Mucosa of stomach (tissue), 1 donor: ENCODE measurements at regions not wholly inside any gene's neighbourhood (a gene's known extent, or its start where the extent isn't known, plus 50 kb on each side); places are given as distances from the start of the nearest gene placed in this dataset.
"Not testable (repeated sequence)": the region's sequence is repeated elsewhere in the genome, so short reads cannot be mapped to it uniquely, and the experiment has no call there.

Source experiments
- H3K27me3 ChIP-seq: one replicate; pipeline ENCODE4 v1.7.0; 2013; ENCODE audit warnings: mild to moderate bottlenecking, low read length; ENCODE audit not compliant: control insufficient read depth, insufficient read depth
- H3K36me3 ChIP-seq: one replicate; pipeline ENCODE4 v1.7.0; 2013; ENCODE audit warnings: low read length; ENCODE audit not compliant: control insufficient read depth, insufficient read depth
- H3K4me1 ChIP-seq: one replicate; pipeline ENCODE4 v1.7.0; 2013; ENCODE audit warnings: mild to moderate bottlenecking, low read length; ENCODE audit not compliant: control insufficient read depth, insufficient read depth
- H3K4me3 ChIP-seq: one replicate; pipeline ENCODE4 v1.7.0; 2013; ENCODE audit warnings: low read length
- H3K9ac ChIP-seq: one replicate; pipeline ENCODE4 v1.7.0; 2013; ENCODE audit warnings: mild to moderate bottlenecking, low read length, moderate library complexity
- H3K9me3 ChIP-seq: one replicate; pipeline ENCODE4 v1.7.0; 2013; ENCODE audit warnings: mild to moderate bottlenecking, low read length, moderate library complexity; ENCODE audit not compliant: control insufficient read depth
- donor health status: Pancreatic carcinoma.

DNA sequence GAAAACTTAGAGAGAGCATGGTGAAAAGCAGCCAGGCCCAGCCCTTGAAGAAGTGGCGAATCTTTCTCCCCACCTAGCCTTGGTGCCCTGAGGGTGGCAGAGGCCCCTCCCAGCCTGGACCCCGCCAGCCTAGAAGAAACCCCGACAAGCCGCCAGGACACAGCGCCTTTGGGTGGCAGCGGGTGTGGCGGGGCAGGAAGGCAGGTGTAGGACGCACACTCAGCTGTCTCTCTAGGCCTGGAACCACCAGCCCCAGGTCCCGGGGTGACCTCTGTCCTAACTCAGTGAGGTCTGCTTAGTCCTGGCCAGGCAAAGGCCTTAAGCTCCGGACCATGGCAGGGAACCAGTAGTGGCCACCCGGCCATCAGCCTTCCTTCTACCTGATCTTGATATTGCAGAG lies 178.3 kb downstream of the BARX1 start:
- no peaks in the 10 kb centered on the region for H3K27me3 ChIP-seq
- H3K9me3 ChIP-seq, result no peaks in the 10 kb centered on the region
- H3K36me3 ChIP-seq, result no peaks in the 10 kb centered on the region
- H3K9ac ChIP-seq, result no peak overlapping the region
- H3K4me1 ChIP-seq, result no peaks in the 10 kb centered on the region
- no peak overlapping the region for H3K4me3 ChIP-seq

DNA sequence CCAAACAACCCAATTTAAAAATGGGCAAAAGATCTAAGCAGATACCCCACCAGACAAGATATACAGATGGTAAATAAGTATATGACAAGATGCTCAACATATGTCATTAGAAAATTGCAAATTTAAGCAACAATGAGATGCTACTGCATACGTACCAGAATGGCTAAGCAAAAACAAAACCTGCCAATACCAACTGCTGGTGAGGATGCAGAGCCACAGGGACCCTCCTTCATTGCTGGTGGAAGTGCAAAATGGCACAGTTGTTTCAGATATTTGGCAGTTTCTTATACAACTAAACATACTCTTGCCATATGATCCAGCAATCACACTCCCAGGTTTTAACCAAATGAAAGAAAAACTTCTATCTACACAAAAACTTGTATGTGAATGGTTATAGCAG lies 178.9 kb downstream of the BARX1 start:
- Histone ChIP-seq H3K4me1 (no peaks in the 10 kb centered on the region), H3K4me3 (no peak overlapping the region), H3K9me3 (no peaks in the 10 kb centered on the region), H3K36me3 (no peaks in the 10 kb centered on the region), H3K9ac (no peak overlapping the region), H3K27me3 (no peaks in the 10 kb centered on the region)

DNA sequence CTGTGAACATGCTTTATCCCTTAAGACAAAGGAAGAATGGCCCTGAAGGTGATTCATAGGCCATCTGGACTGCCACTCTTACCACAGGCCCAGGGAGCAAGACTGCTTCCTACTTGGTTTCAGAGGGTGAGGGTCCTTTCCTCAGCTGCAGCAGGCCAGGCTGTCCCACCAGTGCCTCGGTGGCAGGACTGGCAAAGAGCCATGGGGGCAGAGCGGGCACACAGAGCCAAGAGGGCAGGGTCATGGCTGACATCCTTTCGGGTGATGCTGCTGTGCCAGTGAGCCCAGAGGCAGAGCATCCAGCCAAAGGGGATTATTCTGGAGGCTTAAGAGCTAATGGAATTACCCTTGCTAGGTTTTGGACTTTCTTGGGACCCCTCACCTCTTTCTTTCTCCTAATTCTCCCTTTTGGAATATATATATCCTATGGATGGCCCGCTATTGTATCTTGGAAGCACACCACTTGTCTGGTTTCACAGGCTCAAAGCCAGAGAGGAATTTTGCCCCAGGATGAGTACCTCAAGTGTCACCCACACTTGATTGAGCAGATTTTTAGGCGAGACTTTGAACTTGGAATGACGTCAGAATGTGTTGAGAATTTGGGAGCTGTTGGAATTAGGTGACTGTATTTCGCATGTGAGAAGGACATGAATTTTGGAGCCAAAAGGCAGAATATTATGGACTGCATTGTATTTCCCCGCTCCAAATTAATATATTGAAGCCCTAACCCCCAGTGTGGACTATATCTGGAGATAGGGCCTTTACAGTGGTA lies 180.6 kb downstream of the BARX1 start:
- Histone ChIP-seq H3K4me1 (no peaks in the 10 kb centered on the region), H3K27me3 (no peaks in the 10 kb centered on the region), H3K9me3 (no peaks in the 10 kb centered on the region), H3K4me3 (no peak overlapping the region), H3K9ac (no peak overlapping the region), H3K36me3 (no peaks in the 10 kb centered on the region)

DNA sequence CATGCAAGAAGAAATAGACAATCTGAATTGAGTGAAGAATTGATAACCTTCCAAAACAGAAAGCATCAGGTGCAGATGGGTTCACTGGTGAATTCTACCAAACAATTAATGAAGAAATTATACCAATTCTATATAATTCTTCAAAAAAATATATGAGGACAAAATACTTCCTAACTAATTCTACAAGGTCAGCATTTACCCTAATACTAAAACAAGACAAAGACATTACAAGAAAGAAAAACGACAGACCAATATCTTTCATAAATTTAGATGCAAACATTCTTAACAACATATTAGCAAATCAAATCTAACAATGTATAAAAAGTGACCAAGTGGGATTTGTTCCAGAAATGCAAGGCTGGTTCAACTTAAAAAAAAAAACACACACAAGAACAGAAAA lies 183.9 kb downstream of the BARX1 start:
- Histone ChIP-seq H3K4me1 (no peaks in the 10 kb centered on the region), H3K27me3 (no peaks in the 10 kb centered on the region), H3K9ac (no peak overlapping the region), H3K9me3 (no peaks in the 10 kb centered on the region), H3K36me3 (no peaks in the 10 kb centered on the region), H3K4me3 (no peak overlapping the region)

DNA sequence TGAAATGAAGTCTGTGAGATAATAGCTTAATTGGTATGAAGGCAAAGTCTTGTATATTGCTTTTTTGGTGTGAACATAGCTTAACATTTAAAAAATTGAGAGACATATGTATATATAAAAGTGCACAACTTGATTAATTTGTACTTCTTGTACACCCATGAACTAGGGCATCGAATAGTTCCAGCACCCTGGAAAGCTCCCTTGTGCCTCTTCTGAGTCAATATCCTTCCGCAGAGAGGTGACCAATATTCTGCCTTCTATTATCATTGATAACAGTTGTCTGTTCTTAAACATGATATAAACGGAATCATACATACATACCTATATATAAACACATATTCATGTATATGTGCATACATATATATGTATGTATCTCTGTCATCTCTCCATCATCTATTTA lies 185.4 kb downstream of the PHF2 start:
- Histone ChIP-seq H3K9ac (no peak overlapping the region), H3K27me3 (no peaks in the 10 kb centered on the region), H3K4me3 (no peak overlapping the region), H3K36me3 (no peaks in the 10 kb centered on the region), H3K9me3 (no peaks in the 10 kb centered on the region), H3K4me1 (no peaks in the 10 kb centered on the region)

DNA sequence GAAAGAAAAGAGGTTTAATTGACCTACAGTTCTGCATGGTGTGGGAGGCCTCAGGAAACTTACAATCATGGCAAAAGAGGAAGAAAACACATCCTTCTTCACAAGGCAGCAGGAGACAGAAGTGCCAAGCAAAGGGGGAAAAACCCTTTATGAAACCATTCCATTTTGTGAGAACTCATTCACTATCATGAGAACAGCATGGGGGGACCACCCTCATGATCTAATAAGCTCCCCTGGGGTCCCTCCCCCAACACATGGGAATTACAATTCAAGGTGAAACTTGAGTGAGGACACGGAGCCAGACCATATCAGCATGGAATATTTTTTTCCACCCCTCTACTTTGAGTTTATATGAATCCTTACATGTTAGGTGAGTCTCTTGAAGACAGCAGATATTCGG lies 173.7 kb downstream of the PHF2 start:
- H3K4me1 ChIP-seq, result no peaks in the 10 kb centered on the region
- H3K9me3 ChIP-seq, result no peaks in the 10 kb centered on the region
- H3K36me3 ChIP-seq, result no peaks in the 10 kb centered on the region
- no peak overlapping the region for H3K4me3 ChIP-seq
- H3K9ac ChIP-seq, result no peak overlapping the region
- no peaks in the 10 kb centered on the region for H3K27me3 ChIP-seq

DNA sequence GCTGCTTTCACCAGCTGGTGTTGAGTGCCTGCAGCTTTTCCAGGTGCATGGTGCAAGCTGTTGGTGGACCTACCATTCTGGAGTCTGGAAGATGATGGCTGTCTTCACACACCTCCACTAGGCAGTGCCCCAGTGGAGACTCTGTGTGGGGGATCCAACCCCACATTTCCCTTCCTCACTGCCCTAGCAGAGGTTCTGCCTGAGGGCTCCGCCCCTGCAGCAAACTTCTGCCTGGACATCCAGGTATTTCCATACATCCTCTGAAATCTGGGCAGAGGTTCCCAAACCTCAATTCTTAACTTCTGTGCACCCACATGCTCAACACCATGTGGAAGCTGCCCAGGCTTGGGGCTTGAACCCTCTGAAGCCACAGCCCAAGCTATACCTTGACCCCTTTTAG lies 172.4 kb downstream of the PHF2 start:
- not testable (repeated sequence) for H3K4me3 ChIP-seq, H3K27me3 ChIP-seq, H3K9ac ChIP-seq, H3K36me3 ChIP-seq, H3K9me3 ChIP-seq, H3K4me1 ChIP-seq

DNA sequence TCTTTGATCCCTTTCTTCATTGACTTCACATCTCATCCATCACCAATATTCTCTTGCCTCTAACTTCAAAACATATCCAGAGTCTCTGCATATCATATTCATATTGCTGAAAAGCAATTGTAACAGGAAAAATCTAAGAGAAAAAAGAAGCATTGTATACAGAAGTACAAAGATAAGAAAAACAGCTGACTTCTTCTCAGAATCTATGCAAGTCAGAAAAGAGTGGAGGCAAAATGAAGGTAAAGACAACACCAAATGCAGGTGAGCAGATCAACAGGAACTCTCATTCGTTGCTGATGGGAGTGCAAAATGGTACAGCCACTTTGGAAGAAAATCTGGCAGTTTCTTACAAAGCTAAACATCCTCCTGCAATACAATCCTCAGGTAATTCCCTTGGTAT lies 155.6 kb downstream of the PHF2 start:
- Histone ChIP-seq H3K9me3 (no peaks in the 10 kb centered on the region), H3K4me1 (no peaks in the 10 kb centered on the region), H3K9ac (no peak overlapping the region), H3K4me3 (no peak overlapping the region), H3K27me3 (peaks cover 5% of the 10 kb centered on the region), H3K36me3 (no peaks in the 10 kb centered on the region)

DNA sequence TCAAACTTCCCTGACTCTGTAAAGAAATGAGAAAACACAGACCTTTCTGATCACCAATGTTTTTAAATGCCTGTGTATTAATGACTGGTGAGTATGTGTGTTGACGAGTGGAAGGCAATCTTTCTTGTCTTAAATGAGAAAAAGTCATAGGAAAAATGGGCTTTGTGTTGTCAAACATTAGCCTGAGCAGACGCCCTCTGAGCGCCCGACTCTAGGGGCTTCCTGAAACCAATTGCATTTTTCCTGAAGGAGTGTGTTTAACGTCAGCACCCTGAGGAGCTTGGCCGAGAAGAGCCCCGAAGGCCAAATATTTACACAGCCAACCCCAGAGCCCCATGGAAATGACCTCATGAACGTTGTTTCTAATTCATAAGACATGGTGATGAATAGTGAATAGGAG lies 154.3 kb downstream of the PHF2 start:
- no peaks in the 10 kb centered on the region for H3K9me3 ChIP-seq
- H3K36me3 ChIP-seq, result no peaks in the 10 kb centered on the region
- no peak overlapping the region for H3K9ac ChIP-seq
- H3K4me1 ChIP-seq, result no peaks in the 10 kb centered on the region
- no peak overlapping the region for H3K4me3 ChIP-seq
- peaks cover 5% of the 10 kb centered on the region for H3K27me3 ChIP-seq

DNA sequence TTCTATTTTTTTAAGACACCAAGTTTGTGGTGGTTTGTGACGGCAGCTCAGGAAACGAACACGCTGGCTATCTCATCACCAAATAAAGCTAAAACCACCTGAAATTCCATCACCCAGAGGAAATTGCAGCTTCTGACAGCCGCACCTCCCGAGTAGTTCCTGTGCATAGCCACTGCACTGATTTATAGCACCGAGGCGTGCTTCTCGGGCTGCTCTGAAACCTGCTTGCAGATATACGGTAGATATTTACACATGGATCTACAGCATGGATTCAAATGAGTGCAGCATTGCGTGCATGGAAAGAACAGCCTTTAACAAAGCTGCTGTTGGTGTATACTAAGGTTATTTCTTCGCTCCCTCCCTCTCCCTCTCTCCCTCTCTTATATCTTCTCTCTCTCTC lies 153.8 kb downstream of the PHF2 start:
- Histone ChIP-seq H3K36me3 (no peaks in the 10 kb centered on the region), H3K9ac (no peak overlapping the region), H3K9me3 (no peaks in the 10 kb centered on the region), H3K4me1 (no peaks in the 10 kb centered on the region), H3K4me3 (no peak overlapping the region), H3K27me3 (peaks cover 5% of the 10 kb centered on the region)
